GM23338 (cell line): ENCODE measurements at regions not wholly inside any gene's neighbourhood (a gene's known extent, or its start where the extent isn't known, plus 50 kb on each side); places are given as distances from the start of the nearest gene placed in this dataset.

Experiments
- ATAC-seq: fragments of 200-7000 bp; cut with Tn5 transposase; 3 replicates; pipeline ENCODE4 v1.9.1; 2020
- DNase-seq: peaks from one replicate; pipeline ENCODE4 v3.0.0-alpha.2; 2015; ENCODE audit warnings: low spot score
- H2AFZ ChIP-seq: fragments of 200-600 bp; sonication (generic); 2 replicates; pipeline ENCODE4 v1.8.0; 2016; ENCODE audit warnings: antibody characterized with exemption, mild to moderate bottlenecking, moderate library complexity
- H3F3A ChIP-seq: fragments of 200-600 bp; sonication (generic); replicated peaks from 2 replicates; pipeline ENCODE4 v1.8.0; 2017; ENCODE audit warnings: antibody characterized with exemption, mixed run types, low read depth
- H3K27ac ChIP-seq: fragments of 200-600 bp; sonication (generic); 2 replicates; pipeline ENCODE4 v1.6.1; 2016; ENCODE audit warnings: low read depth
- H3K27me3 ChIP-seq: fragments of 200-600 bp; sonication (generic); 2 replicates; pipeline ENCODE4 v1.8.0; 2016; ENCODE audit warnings: mild to moderate bottlenecking, mixed run types, moderate library complexity; ENCODE audit not compliant: insufficient read depth
- H3K36me3 ChIP-seq: fragments of 200-600 bp; sonication (generic); 2 replicates; pipeline ENCODE4 v1.8.0; 2016; ENCODE audit warnings: mild to moderate bottlenecking; ENCODE audit not compliant: insufficient read depth
- H3K4me1 ChIP-seq: fragments of 200-600 bp; sonication (generic); 2 replicates; pipeline ENCODE4 v1.8.0; 2016; ENCODE audit warnings: mild to moderate bottlenecking, moderate library complexity; ENCODE audit not compliant: insufficient read depth
- H3K4me2 ChIP-seq: fragments of 200-600 bp; sonication (generic); 2 replicates; pipeline ENCODE4 v1.7.1; 2017; ENCODE audit warnings: mixed run types
- H3K4me3 ChIP-seq: fragments of 200-600 bp; sonication (generic); 2 replicates; pipeline ENCODE4 v1.6.1; 2016; ENCODE audit warnings: mixed run types
- H3K79me2 ChIP-seq: fragments of 200-600 bp; sonication (generic); replicated peaks from 2 replicates; pipeline ENCODE4 v1.8.0; 2017; ENCODE audit warnings: mild to moderate bottlenecking; ENCODE audit not compliant: insufficient read depth
- H3K9me2 ChIP-seq: fragments of 200-600 bp; sonication (generic); 2 replicates; pipeline ENCODE4 v1.8.0; 2017; ENCODE audit not compliant: insufficient read depth
- H4K20me1 ChIP-seq: fragments of 200-600 bp; sonication (generic); replicated peaks from 2 replicates; pipeline ENCODE4 v1.8.0; 2017; ENCODE audit warnings: mild to moderate bottlenecking; ENCODE audit not compliant: insufficient read depth
- H3K27ac Mint-ChIP-seq: 2 replicates; pipeline ENCODE4 v1.8.0; 2020; ENCODE audit warnings: inconsistent platforms, mild to moderate bottlenecking, moderate library complexity, mixed read lengths
- H3K27me3 Mint-ChIP-seq: 3 replicates; pipeline ENCODE4 v1.8.0; 2022; ENCODE audit warnings: low read depth, mild to moderate bottlenecking, moderate library complexity, mixed read lengths, inconsistent platforms; ENCODE audit not compliant: insufficient read depth, poor library complexity
- H3K36me3 Mint-ChIP-seq: 3 replicates; pipeline ENCODE4 v1.8.0; 2021; ENCODE audit warnings: low read depth, mild to moderate bottlenecking, inconsistent platforms, moderate library complexity, mixed read lengths
- H3K4me1 Mint-ChIP-seq: 3 replicates; pipeline ENCODE4 v1.8.0; 2020; ENCODE audit warnings: mild to moderate bottlenecking, inconsistent platforms, mixed read lengths
- H3K4me3 Mint-ChIP-seq: 3 replicates; pipeline ENCODE4 v1.8.0; 2021; ENCODE audit warnings: moderate library complexity, mild to moderate bottlenecking, inconsistent platforms, mixed read lengths
- H3K9me3 Mint-ChIP-seq: 3 replicates; pipeline ENCODE4 v1.8.0; 2020; ENCODE audit warnings: moderate library complexity, mild to moderate bottlenecking, inconsistent platforms, mixed read lengths
- CREB1 ChIP-seq: fragments of 250-450 bp; sonication (Bioruptor Pico); IDR thresholded peaks from 2 replicates; pipeline ENCODE4 v1.5.0; 2020; ENCODE audit warnings: low read depth, mild to moderate bottlenecking, moderate library complexity
- CTCF ChIP-seq, 2 experiments: fragments of 200-600 bp in 1 of 2; sonication (generic) in 1 of 2; conservative IDR thresholded peaks; 2 replicates each; pipeline versions ENCODE4 v1.5.1 to v1.6.1; 2016 to 2017; ENCODE audit warnings: antibody characterized with exemption in 2 of 2, low read depth in 2 of 2, mild to moderate bottlenecking in 2 of 2, moderate library complexity in 1 of 2
- ETS1 ChIP-seq: IDR thresholded peaks from 2 replicates; pipeline ENCODE4 v1.6.1; 2016; ENCODE audit warnings: antibody characterized with exemption
- EZH2 ChIP-seq: fragments of 200-600 bp; sonication (generic); IDR thresholded peaks from one replicate; pipeline ENCODE4 v1.8.0; 2017; ENCODE audit warnings: antibody characterized with exemption, mild to moderate bottlenecking, low read depth; ENCODE audit not compliant: unreplicated experiment
- EZH2phosphoT487 ChIP-seq: fragments of 200-600 bp; sonication (generic); IDR thresholded peaks from one replicate; pipeline ENCODE4 v1.8.1; 2018; ENCODE audit warnings: antibody characterized with exemption; ENCODE audit not compliant: unreplicated experiment
- JUNB ChIP-seq: IDR thresholded peaks from one replicate; pipeline ENCODE4 v1.6.1; 2016; ENCODE audit warnings: antibody characterized with exemption; ENCODE audit not compliant: unreplicated experiment
- NANOG ChIP-seq: IDR thresholded peaks from 2 replicates; pipeline ENCODE4 v1.6.1; 2016; ENCODE audit warnings: antibody characterized with exemption, borderline replicate concordance
- POLR2AphosphoS5 ChIP-seq: IDR thresholded peaks from 2 replicates; pipeline ENCODE4 v1.6.1; 2016; ENCODE audit warnings: antibody characterized with exemption, low read depth
- REST ChIP-seq: IDR thresholded peaks from one replicate; pipeline ENCODE4 v1.6.1; 2018; ENCODE audit warnings: antibody characterized with exemption; ENCODE audit not compliant: unreplicated experiment
- STAT1 ChIP-seq: IDR thresholded peaks from one replicate; pipeline ENCODE4 v1.6.1; 2016; ENCODE audit warnings: antibody characterized with exemption; ENCODE audit not compliant: unreplicated experiment
- ZNF114 ChIP-seq: fragments of 250-450 bp; sonication (Bioruptor Pico); IDR thresholded peaks from 2 replicates; pipeline ENCODE4 v1.5.0; 2020; ENCODE audit warnings: mild to moderate bottlenecking, moderate library complexity
- ZNF331 ChIP-seq: fragments of 250-450 bp; sonication (Bioruptor Pico); IDR thresholded peaks from 2 replicates; pipeline ENCODE4 v1.5.0; 2020; ENCODE audit warnings: low read depth, mild to moderate bottlenecking, moderate library complexity
- ZNF462 ChIP-seq: fragments of 250-450 bp; sonication (Bioruptor Pico); IDR thresholded peaks from 2 replicates; pipeline ENCODE4 v1.5.0; 2020; ENCODE audit warnings: mild to moderate bottlenecking, moderate library complexity

- Histone ChIP-seq H3K27me3 (no peaks in the 10 kb centered on the region), H3K4me3 (no peak overlapping the region), H3K79me2 (no peaks in the 10 kb centered on the region), H3K27ac (no peak overlapping the region), H3K36me3 (no peaks in the 10 kb centered on the region), H3K4me2 (no peak overlapping the region), H3K9me2 (no peaks in the 10 kb centered on the region), H3F3A (no peaks in the 10 kb centered on the region), H3K4me1 (0 out of 2 replicates have a peak, but pooled peaks cover 4% of the 10 kb centered on the region), H4K20me1 (no peaks in the 10 kb centered on the region), H2AFZ (no peak overlapping the region)
- DNase-seq (no peak), ATAC-seq (no peak)
- Mint-ChIP-seq H3K27ac (no peak overlapping the region), H3K36me3 (no peaks in the 10 kb centered on the region; the same call in 2 of the 3 replicates), H3K9me3 (no peaks in the 10 kb centered on the region), H3K27me3 (peaks cover 6% of the 10 kb centered on the region), H3K4me1 (peaks cover 10% of the 10 kb centered on the region; the same call in 2 of the 3 replicates), H3K4me3 (no peak overlapping the region)
- no peak for TF ChIP-seq ZNF331 (CRISPR knock-in tag)
- no peak for TF ChIP-seq REST
- no peak for TF ChIP-seq JUNB
- no peak for TF ChIP-seq EZH2
- TF ChIP-seq POLR2AphosphoS5 = no peak
- no peak for TF ChIP-seq CREB1
- no peak for TF ChIP-seq ETS1
- TF ChIP-seq ZNF114 (CRISPR knock-in tag) = no peak
- no peak for TF ChIP-seq EZH2phosphoT487
- TF ChIP-seq STAT1 = no peak
- no peak for TF ChIP-seq ZNF462 (CRISPR knock-in tag)
- TF ChIP-seq CTCF (conservative IDR thresholded peaks at IDR 0.05; ENCODE audit: low read depth in 2 of 2) = no peak
- no peak for TF ChIP-seq NANOG
These were observed 102.4 kb upstream of the IKZF1 start for GRCh38 chr7:50202052-50202555.
